ENCODE measurements at regions not wholly inside any gene's neighbourhood (a gene's known extent, or its start where the extent isn't known, plus 50 kb on each side); places are given as distances from the start of the nearest gene placed in this dataset.
"Not testable (repeated sequence)": the region's sequence is repeated elsewhere in the genome, so short reads cannot be mapped to it uniquely, and the experiment has no call there.

GRCh38 chr10:130973127-130973839 is 338.2 kb downstream of the TCERG1L start:
- ChIA-PET POLR2A (ENCODE audit: low non-redundant PET) (no interaction called here), CTCF (no interaction called here)
- Histone ChIP-seq H3K4me3 (ENCODE audit: low read depth, low read length, poor library complexity, severe bottlenecking) (no peak overlapping the region), H3K9me3 (ENCODE audit: low read depth, low read length, poor library complexity, severe bottlenecking) (no peaks in the 10 kb centered on the region), H3K4me1 (ENCODE audit: insufficient read depth, low read length, poor library complexity, severe bottlenecking) (no peaks in the 10 kb centered on the region), H3K27ac (ENCODE audit: low read depth, low read length, poor library complexity, severe bottlenecking) (no peak overlapping the region), H3K27me3 (replicated peaks; ENCODE audit: insufficient read depth, low read depth, low read length, poor library complexity) (no peaks in the 10 kb centered on the region), H3K36me3 (ENCODE audit: insufficient read depth, low read length, poor library complexity, severe bottlenecking) (no peaks in the 10 kb centered on the region)
- intact Hi-C loops (cut with micrococcal nuclease; ENCODE audit: unreplicated experiment), result no loop called here
- DNase-seq (ENCODE audit: low spot score), result no peak
- TF ChIP-seq CTCF (conservative IDR thresholded peaks at IDR 0.05; ENCODE audit: low read depth, low read length), result no peak
- no peak for TF ChIP-seq EZH2 (IDR thresholded peaks at IDR 0.05; ENCODE audit: borderline replicate concordance, low read depth, low read length, poor library complexity, severe bottlenecking)
- no TSS peak for BruUV-seq (replicated peaks)

GRCh38 chr10:130974166-130974565 is 337.4 kb downstream of the TCERG1L start:
- CTCF ChIA-PET, result no interaction called here

GRCh38 chr10:130975351-130975750 is 336.2 kb downstream of the TCERG1L start:
- CTCF ChIA-PET; H3K9me3 ChIP-seq (ENCODE audit: low read depth, low read length, poor library complexity, severe bottlenecking); H3K27ac ChIP-seq (ENCODE audit: low read depth, low read length, poor library complexity, severe bottlenecking); H3K4me1 ChIP-seq (ENCODE audit: insufficient read depth, low read length, poor library complexity, severe bottlenecking); BruUV-seq (replicated peaks); intact Hi-C loops (cut with micrococcal nuclease; ENCODE audit: unreplicated experiment); H3K4me3 ChIP-seq (ENCODE audit: low read depth, low read length, poor library complexity, severe bottlenecking); POLR2A ChIA-PET (ENCODE audit: low non-redundant PET); H3K36me3 ChIP-seq (ENCODE audit: insufficient read depth, low read length, poor library complexity, severe bottlenecking); H3K27me3 ChIP-seq (replicated peaks; ENCODE audit: insufficient read depth, low read depth, low read length, poor library complexity); DNase-seq (ENCODE audit: low spot score): not testable (repeated sequence)

More at GRCh38 chr10:130974166-130974565, 337.4 kb downstream of the TCERG1L start:
- Histone ChIP-seq H3K27ac (ENCODE audit: low read depth, low read length, poor library complexity, severe bottlenecking) (no peak overlapping the region), H3K36me3 (ENCODE audit: insufficient read depth, low read length, poor library complexity, severe bottlenecking) (no peaks in the 10 kb centered on the region), H3K4me3 (ENCODE audit: low read depth, low read length, poor library complexity, severe bottlenecking) (no peak overlapping the region), H3K27me3 (replicated peaks; ENCODE audit: insufficient read depth, low read depth, low read length, poor library complexity) (no peaks in the 10 kb centered on the region), H3K4me1 (ENCODE audit: insufficient read depth, low read length, poor library complexity, severe bottlenecking) (no peaks in the 10 kb centered on the region), H3K9me3 (ENCODE audit: low read depth, low read length, poor library complexity, severe bottlenecking) (no peaks in the 10 kb centered on the region)
- no peak for TF ChIP-seq EZH2 (IDR thresholded peaks at IDR 0.05; ENCODE audit: borderline replicate concordance, low read depth, low read length, poor library complexity, severe bottlenecking)
- TF ChIP-seq CTCF (conservative IDR thresholded peaks at IDR 0.05; ENCODE audit: low read depth, low read length), result no peak
- POLR2A ChIA-PET (ENCODE audit: low non-redundant PET), result no interaction called here
- no TSS peak for BruUV-seq (replicated peaks)
- intact Hi-C loops (cut with micrococcal nuclease; ENCODE audit: unreplicated experiment), result no loop called here
- no peak for DNase-seq (ENCODE audit: low spot score)

- H3K4me1 ChIP-seq (ENCODE audit: insufficient read depth, low read length, poor library complexity, severe bottlenecking), result no peaks in the 10 kb centered on the region
- intact Hi-C loops (cut with micrococcal nuclease; ENCODE audit: unreplicated experiment), result no loop called here
- TF ChIP-seq CTCF (conservative IDR thresholded peaks at IDR 0.05; ENCODE audit: low read depth, low read length), result no peak
- TF ChIP-seq EZH2 (IDR thresholded peaks at IDR 0.05; ENCODE audit: borderline replicate concordance, low read depth, low read length, poor library complexity, severe bottlenecking), result no peak
These were observed 328.7 kb downstream of the TCERG1L start for GRCh38 chr10:130982802-130983201.

More at GRCh38 chr10:130982802-130983201, 328.7 kb downstream of the TCERG1L start:
- DNase-seq (ENCODE audit: low spot score), result no peak
- ChIA-PET POLR2A (ENCODE audit: low non-redundant PET) (no interaction called here), CTCF (no interaction called here)
- BruUV-seq (replicated peaks), result no TSS peak
- Histone ChIP-seq H3K27ac (ENCODE audit: low read depth, low read length, poor library complexity, severe bottlenecking) (no peak overlapping the region), H3K36me3 (ENCODE audit: insufficient read depth, low read length, poor library complexity, severe bottlenecking) (no peaks in the 10 kb centered on the region), H3K27me3 (replicated peaks; ENCODE audit: insufficient read depth, low read depth, low read length, poor library complexity) (no peaks in the 10 kb centered on the region), H3K9me3 (ENCODE audit: low read depth, low read length, poor library complexity, severe bottlenecking) (no peaks in the 10 kb centered on the region), H3K4me3 (ENCODE audit: low read depth, low read length, poor library complexity, severe bottlenecking) (no peak overlapping the region)

Data from A673 (cell line).